Sigmoid colon (tissue), 6 donors: ENCODE measurements at regions not wholly inside any gene's neighbourhood (a gene's known extent, or its start where the extent isn't known, plus 50 kb on each side); places are given as distances from the start of the nearest gene placed in this dataset.

Experiments used
- DNase-seq: peaks from one replicate; pipeline ENCODE4 v3.0.0-alpha.2; 2019
- H3K27ac ChIP-seq, 4 donors: fragments of 200-600 bp; sonication (generic); one replicate each; pipeline ENCODE4 v1.5.1; 2016 to 2019; ENCODE audit warnings: mild to moderate bottlenecking in 1 of 4
- H3K27me3 ChIP-seq, 3 donors: fragments of 200-600 bp; sonication (generic); one replicate each; pipeline ENCODE4 v1.5.1; 2019; ENCODE audit warnings: mild to moderate bottlenecking in 1 of 3
- H3K36me3 ChIP-seq, 4 donors: fragments of 200-600 bp; sonication (generic); one replicate each; pipeline ENCODE4 v1.5.1; 2016 to 2019
- H3K4me1 ChIP-seq, 4 donors: fragments of 200-600 bp; sonication (generic); one replicate each; pipeline ENCODE4 v1.5.1; 2017 to 2019
- H3K4me3 ChIP-seq, 4 donors: fragments of 200-600 bp; sonication (generic); one replicate each; pipeline ENCODE4 v1.5.1; 2017 to 2019; ENCODE audit warnings: mild to moderate bottlenecking in 2 of 4, moderate library complexity in 1 of 4
- H3K9me3 ChIP-seq, 4 donors: fragments of 200-600 bp in 3 of 4; sonication (generic) in 3 of 4; one replicate each; pipeline versions ENCODE4 v1.5.1 to v1.6.1; 2013 to 2019
- EP300 ChIP-seq, 4 donors: sonication (generic); formaldehyde crosslinking; IDR thresholded peaks; one replicate each; pipeline ENCODE4 v1.6.1; 2017; ENCODE audit warnings: antibody characterized with exemption in 4 of 4
- POLR2A ChIP-seq, 2 donors: fragments of 450-650 bp; IDR thresholded peaks; one replicate each; pipeline ENCODE4 v1.6.1; 2016; ENCODE audit warnings: antibody characterized with exemption in 2 of 2, mild to moderate bottlenecking in 2 of 2, moderate library complexity in 2 of 2
- POLR2AphosphoS5 ChIP-seq, 4 donors: sonication (generic); formaldehyde crosslinking; IDR thresholded peaks; one replicate each; pipeline ENCODE4 v1.6.1; 2017; ENCODE audit warnings: antibody characterized with exemption in 4 of 4
- WGBS, 2 donors: extraction: QIAGEN DNeasy Blood & Tissue Kit; methylation state at CpG; one replicate each; pipeline ENCODE4 v1.1.7; 2013; 5-methylcytosine and 5-hydroxymethylcytosine counted together
- intact Hi-C: fragments of 100-400 bp; cut with DNase I; formaldehyde crosslinking; loops from one replicate; pipeline ENCODE4 v1.15.1; 2023
- TF ChIP-seq, protein P1 (sequence below), 4 experiments: fragments of 450-650 bp in 3 of 4; fragments of 200-600 bp in 1 of 4; IDR thresholded peaks; one replicate each; pipeline ENCODE4 v1.5.1; 2016 to 2019; ENCODE audit warnings: antibody characterized with exemption in 4 of 4, mild to moderate bottlenecking in 3 of 4, moderate library complexity in 2 of 4
- donor health status: healthy with polysubstance abuse.
- donor health status: healthy.

DNA sequence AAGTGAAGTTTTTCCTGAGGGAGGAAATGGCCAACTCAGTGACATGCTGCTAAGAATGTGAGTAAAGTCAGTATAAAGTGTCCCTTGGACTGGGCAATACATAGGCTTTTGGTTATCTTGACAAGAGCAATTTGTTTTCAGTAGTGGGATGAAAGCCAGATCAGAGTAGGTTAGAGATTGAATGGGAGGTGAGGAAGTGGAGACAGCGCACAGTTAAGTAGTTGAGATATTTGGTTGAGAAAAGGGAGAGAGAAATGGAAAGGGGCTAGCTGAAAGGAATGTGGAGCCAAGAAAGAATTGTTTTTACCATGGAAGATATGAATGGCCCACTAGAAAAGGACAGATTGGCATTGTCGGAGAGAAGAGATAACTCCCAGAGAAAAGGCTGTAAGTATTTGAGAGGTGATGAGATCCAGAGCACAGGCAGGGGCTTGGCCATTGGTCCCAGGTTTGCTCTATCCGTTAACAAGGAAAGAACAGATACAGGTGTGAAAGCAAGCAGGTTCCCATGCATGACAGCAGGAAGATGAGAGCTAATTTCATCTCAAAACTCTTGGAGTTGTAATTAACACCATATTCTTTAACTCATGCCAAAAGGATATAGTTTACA lies 392.0 kb downstream of the NR2F1-AS1 start:
- Histone ChIP-seq H3K4me1 (no peaks in the 10 kb centered on the region), H3K27me3 (no peaks in the 10 kb centered on the region), H3K36me3 (no peaks in the 10 kb centered on the region), H3K4me3 (no peak overlapping the region), H3K27ac (no peak overlapping the region), H3K9me3 (no peaks in the 10 kb centered on the region)
- TF ChIP-seq, protein P1, sequence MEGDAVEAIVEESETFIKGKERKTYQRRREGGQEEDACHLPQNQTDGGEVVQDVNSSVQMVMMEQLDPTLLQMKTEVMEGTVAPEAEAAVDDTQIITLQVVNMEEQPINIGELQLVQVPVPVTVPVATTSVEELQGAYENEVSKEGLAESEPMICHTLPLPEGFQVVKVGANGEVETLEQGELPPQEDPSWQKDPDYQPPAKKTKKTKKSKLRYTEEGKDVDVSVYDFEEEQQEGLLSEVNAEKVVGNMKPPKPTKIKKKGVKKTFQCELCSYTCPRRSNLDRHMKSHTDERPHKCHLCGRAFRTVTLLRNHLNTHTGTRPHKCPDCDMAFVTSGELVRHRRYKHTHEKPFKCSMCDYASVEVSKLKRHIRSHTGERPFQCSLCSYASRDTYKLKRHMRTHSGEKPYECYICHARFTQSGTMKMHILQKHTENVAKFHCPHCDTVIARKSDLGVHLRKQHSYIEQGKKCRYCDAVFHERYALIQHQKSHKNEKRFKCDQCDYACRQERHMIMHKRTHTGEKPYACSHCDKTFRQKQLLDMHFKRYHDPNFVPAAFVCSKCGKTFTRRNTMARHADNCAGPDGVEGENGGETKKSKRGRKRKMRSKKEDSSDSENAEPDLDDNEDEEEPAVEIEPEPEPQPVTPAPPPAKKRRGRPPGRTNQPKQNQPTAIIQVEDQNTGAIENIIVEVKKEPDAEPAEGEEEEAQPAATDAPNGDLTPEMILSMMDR (IDR thresholded peaks at IDR 0.05), result no peak
- no peak for DNase-seq
- 86 to 95% methylated on average over 3 of the region's 3 CpGs for WGBS, 2 donors
- intact Hi-C loops, result no loop called here

DNA sequence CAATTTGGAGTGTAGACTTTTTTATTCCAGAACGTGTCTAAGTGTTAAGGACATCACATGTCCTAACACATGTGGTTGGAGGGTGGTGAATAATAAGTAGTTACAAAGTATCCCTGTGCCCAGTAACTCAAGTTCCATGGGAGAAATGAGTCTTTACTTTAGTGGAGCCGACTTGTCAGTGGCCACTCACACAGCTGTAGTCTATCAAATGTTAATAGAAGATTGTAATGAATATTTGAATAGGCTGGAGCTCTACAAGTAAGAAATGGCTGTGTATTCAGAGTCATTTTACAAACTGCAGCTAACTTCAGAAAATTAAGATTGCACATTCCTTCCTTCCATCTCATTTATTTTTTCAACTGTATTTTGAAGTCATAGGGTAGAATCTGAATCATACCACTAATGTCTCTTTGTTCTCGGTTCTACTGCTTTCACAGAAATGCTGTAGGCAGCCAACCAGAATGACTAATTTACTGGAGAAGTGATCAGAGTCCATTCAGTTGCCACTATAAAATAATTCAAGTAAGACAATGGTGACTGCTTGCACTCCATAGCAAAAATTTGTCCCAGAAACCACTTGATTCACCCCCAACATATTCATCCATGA lies 394.8 kb downstream of the NR2F1-AS1 start:
- Histone ChIP-seq H3K27me3 (no peaks in the 10 kb centered on the region), H3K9me3 (no peaks in the 10 kb centered on the region), H3K4me1 (no peaks in the 10 kb centered on the region), H3K27ac (no peak overlapping the region), H3K36me3 (no peaks in the 10 kb centered on the region), H3K4me3 (no peak overlapping the region)
- WGBS, 2 donors, result 47 to 62% methylated on average over 3 of the region's 3 CpGs
- no peak for DNase-seq
- no peak for TF ChIP-seq EP300 (IDR thresholded peaks at IDR 0.05)
- TF ChIP-seq POLR2A (IDR thresholded peaks at IDR 0.05), result no peak
- TF ChIP-seq POLR2AphosphoS5 (IDR thresholded peaks at IDR 0.05), result no peak
- TF ChIP-seq, protein P1 (IDR thresholded peaks at IDR 0.05), result no peak
- intact Hi-C loops, result no loop called here

DNA sequence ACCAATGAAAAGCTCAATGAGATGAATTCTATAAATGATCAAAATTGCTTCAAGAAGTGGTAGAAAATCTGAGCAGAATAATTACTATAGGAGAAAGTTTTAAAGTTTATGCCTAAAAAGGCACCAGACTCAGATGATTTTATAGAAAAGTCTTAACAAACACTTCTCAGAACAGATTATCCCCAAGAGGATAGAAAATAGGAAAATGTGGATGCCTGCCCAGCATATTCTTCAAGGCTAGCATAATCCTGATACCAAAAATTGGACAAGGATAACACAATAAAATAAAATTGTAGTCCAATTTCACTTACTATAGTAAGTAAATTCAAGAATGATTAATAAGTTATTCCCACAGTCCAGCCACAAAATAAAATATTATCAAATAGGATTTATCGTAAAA lies 397.0 kb downstream of the NR2F1-AS1 start:
- H3K4me1 ChIP-seq, result no peaks in the 10 kb centered on the region
- TF ChIP-seq POLR2AphosphoS5 (IDR thresholded peaks at IDR 0.05) (no peak), POLR2A (IDR thresholded peaks at IDR 0.05) (no peak), EP300 (IDR thresholded peaks at IDR 0.05) (no peak)
- TF ChIP-seq, protein P1 (IDR thresholded peaks at IDR 0.05), result no peak
- no peak overlapping the region for H3K4me3 ChIP-seq
- intact Hi-C loops, result no loop called here
- H3K9me3 ChIP-seq, result no peaks in the 10 kb centered on the region
- 38 to 93% methylated on average over 1 of the region's 1 CpG for WGBS, 2 donors
- no peak overlapping the region for H3K27ac ChIP-seq
- no peaks in the 10 kb centered on the region for H3K27me3 ChIP-seq
- DNase-seq, result no peak
- H3K36me3 ChIP-seq, result no peaks in the 10 kb centered on the region

DNA sequence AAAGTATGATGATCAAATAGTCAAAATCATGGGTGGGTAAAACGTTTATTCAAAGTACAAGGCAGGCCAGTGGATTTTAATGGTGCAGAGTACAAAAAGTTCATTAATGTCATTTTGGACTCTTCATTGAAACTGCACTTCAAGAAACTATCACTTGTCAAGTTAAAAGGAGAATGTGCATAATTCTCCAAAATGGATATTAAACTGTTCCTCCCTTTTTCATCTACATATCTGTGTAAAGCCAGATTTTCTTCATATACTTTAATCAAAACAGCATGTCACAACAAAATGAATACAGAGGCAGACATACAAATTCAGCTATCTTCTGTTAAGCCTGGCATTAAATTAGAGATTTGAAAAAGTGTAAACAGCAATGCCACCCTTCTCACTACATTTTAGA lies 401.6 kb downstream of the NR2F1-AS1 start:
- intact Hi-C loops, result no loop called here
- TF ChIP-seq POLR2AphosphoS5 (IDR thresholded peaks at IDR 0.05) (no peak), EP300 (IDR thresholded peaks at IDR 0.05) (no peak), POLR2A (IDR thresholded peaks at IDR 0.05) (no peak)

DNA sequence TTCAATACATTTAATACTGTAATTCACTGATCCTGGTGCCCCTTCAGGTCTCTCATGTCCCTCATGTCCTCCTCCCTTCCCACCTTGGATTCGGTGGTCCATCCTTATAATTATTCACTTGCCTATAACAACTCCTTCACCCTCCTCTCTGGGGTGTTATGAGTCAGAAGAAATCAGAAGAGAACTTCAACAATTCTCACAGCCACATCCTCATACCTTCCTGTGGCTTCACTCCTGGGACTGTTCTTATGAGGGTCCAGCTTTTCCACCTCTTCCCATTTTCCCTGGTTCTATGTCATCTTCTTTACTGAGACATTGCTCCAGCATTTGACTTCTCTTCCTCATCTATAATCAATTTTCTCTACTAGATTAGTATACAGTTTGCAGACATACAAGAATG lies 406.1 kb downstream of the NR2F1-AS1 start:
- no peak for DNase-seq
- Histone ChIP-seq H3K36me3 (no peaks in the 10 kb centered on the region), H3K27me3 (no peaks in the 10 kb centered on the region), H3K4me3 (no peak overlapping the region), H3K4me1 (no peaks in the 10 kb centered on the region), H3K27ac (no peak overlapping the region), H3K9me3 (peaks cover 0 to 3% (median 0%) of the 10 kb centered on the region in 4 donors)
- intact Hi-C loops, result no loop called here
- TF ChIP-seq EP300 (IDR thresholded peaks at IDR 0.05) (no peak), POLR2A (IDR thresholded peaks at IDR 0.05) (no peak)
- WGBS, 2 donors, result 77 to 89% methylated on average over 1 of the region's 1 CpG

More for the DNA sequence above, 401.6 kb downstream of the NR2F1-AS1 start:
- Histone ChIP-seq H3K9me3 (no peaks in the 10 kb centered on the region), H3K4me3 (no peak overlapping the region), H3K27me3 (no peaks in the 10 kb centered on the region), H3K27ac (no peak overlapping the region), H3K36me3 (no peaks in the 10 kb centered on the region), H3K4me1 (no peaks in the 10 kb centered on the region)
- no peak for DNase-seq
- 60 to 78% methylated on average over 1 of the region's 1 CpG for WGBS, 2 donors

DNA sequence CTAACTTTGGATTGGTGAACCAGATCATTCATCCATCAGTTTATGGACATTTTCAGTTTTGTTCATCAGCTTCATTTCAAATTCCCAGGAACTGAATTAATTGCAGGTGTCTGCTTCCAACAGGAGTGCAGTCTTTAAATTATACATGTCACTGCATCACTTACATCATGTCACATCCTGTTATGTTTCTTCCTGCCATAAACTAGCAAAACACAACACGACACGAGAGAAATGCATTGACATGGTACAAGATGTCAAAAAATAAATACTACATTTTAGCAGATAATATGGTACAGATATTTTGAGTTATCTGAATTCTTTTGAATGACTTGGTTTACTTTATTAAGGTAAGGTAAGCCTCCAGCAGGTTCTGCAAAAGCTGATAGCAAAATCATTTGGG lies 415.5 kb downstream of the NR2F1-AS1 start:
- 52 to 72% methylated on average over 2 of the region's 2 CpGs for WGBS, 2 donors
- H3K36me3 ChIP-seq, result no peaks in the 10 kb centered on the region
- DNase-seq, result no peak
- no peak overlapping the region for H3K4me3 ChIP-seq
- H3K27me3 ChIP-seq, result no peaks in the 10 kb centered on the region
- peaks cover 0 to 20% (median 8%) of the 10 kb centered on the region in 4 donors for H3K4me1 ChIP-seq
- intact Hi-C loops, result no loop called here
- H3K27ac ChIP-seq, result no peak overlapping the region
- H3K9me3 ChIP-seq, result no peaks in the 10 kb centered on the region
- no peak for TF ChIP-seq EP300 (IDR thresholded peaks at IDR 0.05)
- TF ChIP-seq, protein P1 (IDR thresholded peaks at IDR 0.05), result no peak
- TF ChIP-seq POLR2A (IDR thresholded peaks at IDR 0.05), result no peak
- no peak for TF ChIP-seq POLR2AphosphoS5 (IDR thresholded peaks at IDR 0.05)
